Raji (cell line): ENCODE measurements at regions not wholly inside any gene's neighbourhood (a gene's known extent, or its start where the extent isn't known, plus 50 kb on each side); places are given as distances from the start of the nearest gene placed in this dataset.

Experiments used
- POLR2A ChIP-seq: IDR thresholded peaks from 2 replicates; pipeline ENCODE4 v1.6.1; 2011; ENCODE audit warnings: low read depth, low read length, control low read depth; ENCODE audit not compliant: insufficient read depth

GRCh38 chr7:46393142-46393541 is 472.1 kb upstream of the IGFBP3 start:
- no peak for TF ChIP-seq POLR2A

DNA sequence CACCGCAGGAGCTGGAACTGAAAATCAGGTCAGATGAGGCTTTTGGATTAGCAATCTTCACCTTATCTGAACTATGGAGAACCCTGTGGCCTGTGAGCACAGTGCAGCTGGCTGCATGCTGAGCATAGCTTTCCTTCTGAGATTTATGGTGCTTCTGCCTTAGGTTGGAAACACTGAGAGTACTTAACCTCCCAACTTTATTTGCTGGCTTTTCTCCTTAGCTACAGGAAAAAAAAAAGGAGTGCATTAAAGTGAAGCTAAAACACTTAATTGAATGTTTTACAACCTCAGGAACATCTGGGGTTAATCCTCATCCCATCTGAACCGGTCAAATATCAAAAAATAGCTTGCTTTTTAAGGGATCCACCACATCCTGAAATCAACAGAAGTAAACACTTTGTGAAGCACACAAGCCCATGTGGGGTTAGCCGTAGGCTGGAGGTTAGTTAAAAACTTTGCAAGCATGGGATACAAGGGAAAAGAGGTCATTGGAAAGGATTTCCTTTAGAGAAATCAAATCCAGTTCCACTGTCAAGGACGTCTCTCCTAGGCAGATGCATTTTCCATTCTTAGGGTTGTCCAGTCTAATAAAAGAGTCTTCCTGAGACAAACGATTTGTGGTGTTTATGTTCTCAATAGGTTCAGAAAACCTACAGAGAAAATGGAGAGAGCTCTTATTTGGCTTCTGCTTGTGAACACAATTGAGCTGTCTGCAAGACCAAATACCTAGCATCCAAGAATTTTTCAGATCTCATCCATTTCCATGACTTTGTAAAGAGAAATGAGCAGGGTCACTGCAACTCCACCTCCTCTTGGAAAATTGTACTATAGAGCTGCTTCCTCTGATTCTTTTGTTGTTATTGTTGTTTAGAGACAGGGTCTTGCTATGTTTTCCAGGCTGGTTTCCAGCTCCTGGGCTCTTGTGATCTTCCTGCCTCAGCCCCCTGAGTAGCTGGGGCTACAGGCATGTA is 470.4 kb upstream of the IGFBP3 start:
- no peak for TF ChIP-seq POLR2A

DNA sequence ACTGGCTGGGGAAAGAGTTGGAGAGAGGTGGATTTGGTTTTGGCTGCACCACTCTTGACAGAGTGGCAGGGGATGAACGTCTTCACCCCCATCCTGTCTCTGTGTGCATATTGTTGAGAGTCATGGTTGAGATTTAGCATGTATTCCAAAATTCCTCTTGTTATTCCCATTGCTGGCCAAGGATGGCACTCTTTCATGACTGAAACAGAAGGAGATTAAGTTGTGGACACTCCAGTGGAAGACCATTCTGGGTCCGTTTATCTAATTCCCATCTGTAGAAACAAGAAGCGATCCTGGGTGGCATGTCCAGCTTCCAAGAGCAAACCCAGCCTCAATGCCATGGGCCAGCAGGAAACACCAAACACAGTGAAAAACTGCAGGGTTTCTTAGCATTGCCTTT is 469.0 kb upstream of the IGFBP3 start:
- TF ChIP-seq POLR2A, result no peak

DNA sequence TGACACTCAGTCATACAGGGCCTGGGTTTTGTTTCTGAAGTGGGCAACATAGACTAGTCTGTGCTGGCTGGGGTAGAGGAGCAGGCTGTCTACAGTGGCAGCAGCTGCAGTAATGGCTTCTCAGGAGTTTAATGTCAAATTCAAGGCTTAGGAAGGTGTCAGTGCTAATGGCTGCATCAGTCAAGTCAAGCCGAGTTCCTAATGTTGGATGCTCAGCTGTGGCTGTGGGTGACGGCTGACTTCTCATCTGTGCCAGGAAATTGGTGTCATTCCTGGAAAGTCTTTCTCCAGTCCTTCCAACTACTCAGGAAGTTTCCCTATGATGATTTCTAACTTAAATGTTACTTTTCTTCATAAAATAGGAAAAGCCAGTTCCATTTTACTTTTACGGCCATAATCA is 468.1 kb upstream of the IGFBP3 start:
- TF ChIP-seq POLR2A, result no peak

DNA sequence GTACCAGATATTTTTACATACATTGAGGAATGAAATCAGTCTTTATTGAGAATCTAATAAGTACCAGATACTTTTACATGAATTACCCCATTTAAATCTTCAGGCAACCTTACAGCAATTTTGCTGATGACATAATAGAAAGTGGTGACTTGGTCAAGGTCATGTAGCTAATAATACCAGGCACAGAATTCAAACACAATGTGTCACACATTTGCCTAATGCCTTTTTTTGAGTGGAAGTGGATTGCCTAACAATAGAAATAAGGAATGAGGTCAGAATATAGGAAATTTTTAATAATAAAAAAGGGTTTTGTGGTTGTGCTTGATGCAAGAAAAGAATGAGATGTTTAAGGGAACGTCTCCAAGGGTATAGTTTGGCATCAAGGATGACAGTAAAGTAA is 466.6 kb upstream of the IGFBP3 start:
- no peak for TF ChIP-seq POLR2A

- no peak for TF ChIP-seq POLR2A
Observed at GRCh38 chr7:46386428-46387399, 465.6 kb upstream of the IGFBP3 start.

- no peak for TF ChIP-seq POLR2A
Observed at GRCh38 chr7:46385662-46386309, 464.7 kb upstream of the IGFBP3 start.

- TF ChIP-seq POLR2A, result no peak
Observed at GRCh38 chr7:46383605-46384004, 462.5 kb upstream of the IGFBP3 start.

GRCh38 chr7:46369933-46370654 is 449.0 kb upstream of the IGFBP3 start:
- TF ChIP-seq POLR2A, result no peak

DNA sequence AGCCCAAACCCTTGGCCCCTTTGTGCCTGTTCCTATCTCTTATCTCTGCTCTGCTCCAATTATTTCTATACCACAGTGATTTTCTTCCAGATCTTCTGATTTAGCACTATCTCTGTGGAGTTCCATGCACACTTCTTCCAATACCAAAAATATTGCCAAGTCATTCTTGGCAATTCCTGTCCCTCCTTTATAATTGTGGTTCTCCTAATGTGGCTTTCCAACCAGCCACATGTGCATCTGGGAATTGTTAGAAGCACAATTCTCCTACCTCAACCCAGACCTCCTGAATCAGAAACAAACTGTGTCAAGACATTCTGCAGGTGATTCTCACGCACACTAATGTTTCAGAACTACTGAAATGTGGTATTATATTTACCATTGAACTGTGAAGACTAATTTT is 447.8 kb upstream of the IGFBP3 start:
- no peak for TF ChIP-seq POLR2A

DNA sequence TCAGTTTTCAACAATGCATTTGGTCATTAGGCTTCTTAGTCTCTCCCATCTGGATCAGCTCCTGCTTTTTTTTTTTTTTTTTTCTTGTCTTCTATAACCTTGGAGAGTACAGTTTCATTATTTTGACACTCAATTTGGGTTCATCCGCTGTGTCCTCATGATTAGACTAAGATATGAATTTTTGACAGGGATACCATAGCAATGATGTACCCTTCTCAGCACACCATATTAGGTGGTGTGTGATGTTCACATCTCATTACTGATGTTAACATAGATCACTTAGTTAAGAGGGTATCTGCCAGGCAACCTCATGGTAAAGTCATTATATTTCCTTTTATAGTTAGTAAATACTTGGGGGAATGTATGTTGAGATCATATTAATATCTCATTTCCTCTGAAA is 445.5 kb upstream of the IGFBP3 start:
- no peak for TF ChIP-seq POLR2A

DNA sequence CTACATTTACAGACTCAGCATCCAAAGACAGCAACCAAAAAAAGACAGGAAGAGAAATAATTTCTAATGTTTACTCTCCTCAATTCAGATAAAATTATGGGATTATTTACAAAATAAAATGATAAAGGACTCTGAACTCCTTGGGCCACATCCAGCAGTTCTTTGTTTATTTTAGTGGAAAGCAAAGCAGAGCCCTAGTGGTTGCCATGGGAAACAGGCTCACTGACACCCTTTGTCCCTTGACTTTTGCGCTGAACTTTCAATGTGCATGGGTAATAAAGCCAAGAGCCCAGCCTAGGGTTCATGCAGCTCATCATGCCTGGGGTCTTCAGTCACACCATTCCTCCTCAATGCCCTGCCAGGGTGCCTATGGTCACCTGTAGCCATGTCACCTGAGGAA is 442.6 kb upstream of the IGFBP3 start:
- TF ChIP-seq POLR2A, result no peak

- no peak for TF ChIP-seq POLR2A
Observed at GRCh38 chr7:46360811-46361210, 439.7 kb upstream of the IGFBP3 start.

GRCh38 chr7:46360296-46360695 is 439.2 kb upstream of the IGFBP3 start:
- no peak for TF ChIP-seq POLR2A

- TF ChIP-seq POLR2A, result no peak
Observed at GRCh38 chr7:46357851-46358250, 436.8 kb upstream of the IGFBP3 start.

GRCh38 chr7:46357290-46357689 is 436.2 kb upstream of the IGFBP3 start:
- no peak for TF ChIP-seq POLR2A
